ENCODE measurements at regions not wholly inside any gene's neighbourhood (a gene's known extent, or its start where the extent isn't known, plus 50 kb on each side); places are given as distances from the start of the nearest gene placed in this dataset.

DNA sequence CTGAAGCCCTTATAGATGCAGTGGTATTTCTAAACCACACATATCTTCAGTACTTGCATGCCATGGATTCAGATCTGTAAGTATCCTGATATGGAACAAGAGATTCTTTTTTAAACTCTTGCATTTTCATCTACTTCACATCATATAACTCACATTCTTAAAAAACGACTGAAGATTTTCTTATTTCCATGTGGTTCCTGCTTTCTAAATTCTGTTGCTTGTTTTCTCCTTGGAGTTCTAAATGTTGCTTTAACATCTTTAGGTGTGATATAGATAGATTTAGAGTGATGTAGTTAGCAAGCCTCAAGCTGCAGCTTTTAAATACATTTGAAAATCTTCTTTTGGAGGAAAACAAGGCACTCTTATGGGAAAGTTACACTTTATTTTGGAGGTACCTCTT, 455.4 kb downstream of the FOXG1 start:
- DNase-seq: no peak

DNA sequence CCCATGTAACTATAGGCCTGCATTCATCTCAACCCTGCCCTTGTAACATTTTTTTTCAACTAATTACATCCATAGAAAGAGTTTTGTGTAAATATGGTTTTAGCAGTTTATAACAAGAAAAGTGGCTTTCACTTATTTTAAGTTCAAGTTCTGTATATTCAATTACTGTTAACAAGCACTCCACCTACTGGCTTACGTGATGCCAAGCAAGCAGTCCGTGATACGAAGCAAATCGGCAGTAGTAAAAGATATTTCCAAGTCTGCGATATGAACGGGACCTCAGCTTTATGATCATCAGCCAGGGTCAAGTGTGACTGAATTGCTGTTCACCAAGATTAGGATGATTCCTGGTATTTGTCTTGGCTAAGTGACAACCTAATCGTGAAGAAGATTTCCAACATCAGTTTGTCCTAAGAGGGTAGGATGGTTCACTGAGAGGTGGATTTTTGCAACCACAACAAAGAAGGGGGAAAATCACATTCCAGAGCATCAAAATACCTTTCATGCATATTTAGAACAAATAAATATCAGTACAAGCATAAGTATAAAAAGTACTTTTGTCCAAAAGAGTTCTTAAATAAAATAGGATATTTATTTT, 456.2 kb downstream of the FOXG1 start:
- DNase-seq: peak; percentile 57

DNA sequence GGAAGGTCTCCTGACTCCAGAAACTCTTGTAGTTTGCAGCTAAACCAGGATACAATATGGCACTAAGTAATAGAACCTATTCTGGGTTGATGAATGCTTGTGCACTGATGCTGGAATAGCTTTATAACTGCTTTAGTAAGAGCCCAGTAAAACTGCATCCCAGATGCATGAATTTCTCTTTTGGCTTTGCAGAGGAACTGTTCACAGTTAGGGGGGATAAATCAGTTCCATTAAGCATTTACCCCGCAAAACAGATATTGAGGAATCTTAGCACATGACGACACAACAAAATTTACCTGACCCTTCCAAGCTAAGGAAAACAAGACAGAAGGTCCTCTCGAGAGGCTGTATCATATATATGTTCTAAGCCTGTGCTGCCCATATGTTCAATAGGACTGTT, 457.4 kb downstream of the FOXG1 start:
- no peak for DNase-seq

DNA sequence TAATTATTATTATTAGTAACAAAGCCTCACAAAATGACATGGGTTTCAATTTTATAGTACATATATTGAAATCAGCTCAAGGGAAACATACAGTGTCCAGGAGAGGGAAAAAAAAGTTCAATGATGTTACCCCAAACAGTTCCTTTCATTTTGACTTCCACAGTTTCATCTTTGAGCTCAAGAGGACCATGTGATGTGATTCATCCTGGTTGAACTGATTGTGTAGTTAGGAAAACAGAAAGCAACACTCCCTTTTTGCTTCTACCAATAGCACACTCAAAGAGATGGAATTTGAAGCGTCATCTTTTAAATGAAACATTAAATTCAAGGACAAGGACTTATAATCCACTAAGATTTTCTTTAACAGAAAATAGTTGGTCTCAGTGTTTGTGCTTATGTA, 461.0 kb downstream of the FOXG1 start:
- no peak for DNase-seq

DNA sequence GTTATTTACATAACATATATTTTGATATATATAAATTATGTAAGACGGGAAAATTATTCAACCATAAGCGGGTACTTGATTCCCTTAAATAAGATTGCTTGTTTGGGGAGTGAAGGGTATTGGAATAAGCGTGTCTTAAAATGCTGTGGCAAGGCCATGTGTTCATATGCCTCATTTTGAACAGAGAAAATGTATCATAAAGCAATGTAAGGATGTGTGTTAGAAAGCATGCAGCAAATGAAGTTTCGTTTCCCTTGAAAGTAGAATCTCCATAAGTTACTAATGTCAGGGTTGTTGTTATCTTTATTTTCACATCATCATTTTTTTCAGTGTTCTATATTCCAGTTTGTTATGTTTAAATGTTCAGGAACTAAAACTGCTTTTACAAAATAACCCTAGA, 465.6 kb downstream of the FOXG1 start:
- no peak for DNase-seq

DNA sequence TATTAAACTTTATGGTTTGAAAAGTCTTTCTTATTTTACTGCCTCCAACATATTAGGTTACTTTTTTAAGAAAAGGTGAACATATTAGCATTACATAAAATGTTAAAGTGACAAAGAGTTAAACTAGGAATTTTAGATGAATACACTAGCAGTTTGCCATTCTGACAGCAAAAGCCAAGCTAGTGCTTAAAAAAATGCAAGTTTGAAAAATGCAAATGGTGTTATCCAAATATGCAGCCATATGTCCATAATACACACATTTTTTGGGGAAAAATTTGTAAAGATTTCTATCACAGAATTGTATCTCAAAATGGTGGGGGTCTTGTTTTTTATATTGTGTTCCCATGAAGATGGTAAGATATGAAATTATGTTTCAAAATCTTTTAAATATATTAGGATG, 466.1 kb downstream of the FOXG1 start:
- no peak for DNase-seq

DNA sequence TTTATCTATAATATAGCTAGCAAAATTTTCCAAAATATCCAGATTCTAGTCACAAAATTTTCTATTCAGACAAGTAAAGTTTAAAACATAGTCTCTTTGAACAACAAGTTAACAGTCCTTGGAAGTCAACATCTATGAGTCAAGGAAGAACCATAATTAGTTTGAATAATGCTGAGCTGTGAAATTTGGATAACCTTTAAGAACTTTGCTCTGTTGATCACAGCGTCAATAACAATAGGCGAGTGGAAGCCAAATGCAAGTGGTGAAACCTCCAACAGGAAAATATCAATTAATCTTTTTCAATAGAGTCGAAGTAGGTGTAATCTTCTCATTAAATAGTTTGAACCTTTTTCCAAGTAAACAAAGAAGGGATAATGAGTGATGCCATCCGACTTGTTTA, 466.6 kb downstream of the FOXG1 start:
- no peak for DNase-seq

DNA sequence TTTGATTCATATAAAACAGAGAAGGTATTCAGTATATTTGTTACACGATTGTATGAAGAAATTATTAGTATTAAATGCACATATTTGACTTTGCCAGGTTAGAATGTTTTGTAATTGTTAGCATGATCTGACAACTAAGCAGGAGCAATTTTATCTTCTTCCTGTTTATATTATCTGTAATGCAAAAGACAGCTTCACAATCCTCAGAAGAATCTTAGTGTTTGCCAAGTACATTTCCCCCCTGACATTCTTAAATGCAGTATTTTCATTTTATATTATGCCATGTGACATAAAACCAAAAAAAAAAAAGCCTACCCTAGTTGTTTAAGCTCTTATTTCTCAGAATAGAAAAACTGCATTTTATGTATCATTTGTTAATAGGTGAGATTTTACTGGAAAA, 469.4 kb downstream of the FOXG1 start:
- DNase-seq: no peak

DNA sequence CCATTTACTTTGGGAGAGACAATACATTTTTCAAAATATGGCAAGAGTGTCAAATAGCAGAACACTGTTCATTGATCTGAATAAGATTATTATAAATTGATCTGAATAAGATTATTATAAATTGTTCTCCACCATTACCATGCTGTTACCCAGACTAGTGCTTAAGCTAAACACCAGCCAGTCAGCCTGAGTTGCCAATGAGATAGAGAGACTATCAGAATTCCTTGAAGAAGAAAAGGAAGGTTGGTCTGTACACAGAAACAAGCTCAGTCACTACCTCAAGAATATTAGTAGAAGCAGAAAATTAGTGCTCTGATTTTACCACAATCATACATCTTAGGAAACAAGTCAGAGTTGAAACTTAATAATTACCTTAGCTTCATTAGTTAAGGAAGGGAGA, 469.8 kb downstream of the FOXG1 start:
- DNase-seq: no peak

DNA sequence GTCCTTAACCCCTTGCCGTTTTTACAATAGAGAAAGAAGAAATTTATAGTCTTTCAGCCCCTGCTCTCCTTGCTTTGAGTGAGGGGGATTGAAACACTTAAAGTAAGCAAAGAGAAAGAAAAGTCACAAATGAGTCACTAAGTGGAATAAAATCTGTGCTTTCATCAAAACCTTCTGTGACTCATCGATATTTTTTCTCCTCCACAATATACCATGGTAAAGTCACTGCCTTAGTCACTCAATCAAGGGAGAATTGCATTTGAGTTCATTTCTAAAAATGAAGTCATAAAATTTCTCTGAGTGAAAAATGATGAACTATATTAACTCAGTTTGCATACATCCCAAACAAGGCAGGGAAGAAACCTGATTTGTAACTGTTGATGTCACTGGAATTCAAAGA, 470.3 kb downstream of the FOXG1 start:
- no peak for DNase-seq

DNA sequence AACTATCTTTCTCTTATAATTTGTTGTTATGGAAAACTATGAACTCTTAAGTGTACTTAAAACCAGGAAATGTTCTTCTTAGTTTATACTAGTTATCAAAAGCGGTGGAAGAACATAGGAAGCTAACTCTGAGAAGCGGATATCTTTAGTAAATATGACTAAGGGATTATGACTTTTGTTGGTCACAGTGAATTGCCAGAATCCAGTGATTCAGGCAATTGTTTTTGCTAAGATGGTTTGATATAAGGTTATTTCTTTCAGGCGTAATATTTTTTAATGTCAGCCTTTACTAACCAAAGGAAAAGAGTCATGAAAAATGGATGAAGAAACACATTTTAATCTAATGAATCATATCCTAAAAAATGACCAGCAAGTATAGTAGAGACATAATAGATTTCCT, 473.5 kb downstream of the FOXG1 start:
- DNase-seq: no peak

DNA sequence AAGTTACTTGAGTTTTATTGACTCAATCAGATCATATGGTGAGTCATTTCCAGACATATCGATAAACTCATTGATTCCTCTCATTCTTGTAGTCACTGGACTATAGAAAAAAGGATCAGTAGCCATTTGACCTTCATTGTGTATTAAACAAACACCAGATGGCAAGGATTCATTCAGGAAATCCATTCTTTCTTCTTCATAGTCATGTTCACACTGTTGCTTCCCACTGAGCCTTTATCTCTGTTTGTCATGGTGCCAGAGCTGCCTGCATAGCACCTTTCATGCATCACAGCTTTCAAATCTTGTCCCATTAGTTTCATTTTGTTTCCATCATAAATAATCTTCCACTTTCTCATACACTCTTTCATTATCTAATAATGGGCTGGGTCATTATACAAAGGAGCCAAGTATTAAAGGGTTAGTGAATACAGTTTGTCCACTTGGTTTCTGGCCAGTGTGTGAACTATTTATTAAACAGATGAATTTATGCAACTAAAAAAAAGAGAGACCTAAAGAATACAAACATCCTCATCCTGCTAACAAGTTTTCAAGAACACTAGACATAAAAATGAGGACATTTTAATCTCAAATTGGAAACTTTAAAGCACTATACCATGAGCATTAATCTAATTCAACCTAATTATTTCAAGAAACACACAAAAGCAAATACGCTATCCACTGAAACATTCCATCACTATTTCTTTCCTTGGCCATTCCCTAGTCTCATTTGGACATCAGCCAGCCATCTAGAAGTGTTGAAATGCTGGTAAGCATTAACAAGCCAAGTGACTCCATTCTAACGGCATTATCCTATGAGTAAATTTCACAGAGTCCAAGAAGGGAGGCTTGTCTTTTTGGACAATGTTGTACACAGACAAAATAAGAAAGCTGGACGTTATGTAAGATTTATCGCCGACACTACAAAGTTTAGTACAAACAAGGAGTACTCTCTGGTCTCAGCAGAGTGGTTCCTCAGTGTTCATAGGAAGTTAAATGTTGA, 476.5 kb downstream of the FOXG1 start:
- peak; percentile 61 for DNase-seq

DNA sequence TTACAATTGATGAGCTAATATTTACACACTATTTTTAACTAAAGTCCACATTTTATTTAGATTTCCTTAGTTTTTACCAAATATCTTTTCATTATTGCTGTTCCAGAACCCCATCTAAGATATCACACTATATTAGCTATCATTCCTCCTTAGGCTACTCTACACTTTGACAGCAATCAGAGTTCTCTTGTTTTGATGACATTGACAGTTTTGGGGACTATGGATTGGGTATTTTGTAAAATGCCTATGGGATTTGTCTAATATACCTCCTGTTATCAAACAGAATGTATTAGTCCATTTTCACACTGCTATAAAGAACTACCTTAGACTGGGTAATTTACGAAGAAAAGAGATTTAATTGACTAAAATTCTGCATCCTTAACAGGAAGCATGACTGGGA, 489.1 kb downstream of the FOXG1 start:
- no peak for DNase-seq

DNA sequence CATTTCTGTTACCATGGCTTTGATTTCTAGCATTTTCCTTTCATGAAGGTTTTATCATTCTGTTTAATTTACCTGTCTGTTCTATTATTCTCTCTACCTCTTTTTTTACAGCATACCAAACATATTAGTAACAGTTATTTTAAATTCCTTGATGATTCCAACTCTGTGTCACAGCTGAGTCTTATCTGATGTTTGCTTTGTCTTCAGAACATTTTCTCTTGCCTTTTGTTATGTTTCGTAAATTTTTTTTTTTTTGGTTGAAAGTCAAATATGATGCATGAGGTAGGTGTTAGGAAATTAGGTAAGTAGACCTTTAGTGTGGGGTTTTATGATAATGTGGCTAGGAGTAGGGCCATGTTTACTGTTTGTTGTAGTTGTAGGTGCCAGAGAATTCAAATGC, 496.4 kb downstream of the FOXG1 start:
- DNase-seq: no peak

DNA sequence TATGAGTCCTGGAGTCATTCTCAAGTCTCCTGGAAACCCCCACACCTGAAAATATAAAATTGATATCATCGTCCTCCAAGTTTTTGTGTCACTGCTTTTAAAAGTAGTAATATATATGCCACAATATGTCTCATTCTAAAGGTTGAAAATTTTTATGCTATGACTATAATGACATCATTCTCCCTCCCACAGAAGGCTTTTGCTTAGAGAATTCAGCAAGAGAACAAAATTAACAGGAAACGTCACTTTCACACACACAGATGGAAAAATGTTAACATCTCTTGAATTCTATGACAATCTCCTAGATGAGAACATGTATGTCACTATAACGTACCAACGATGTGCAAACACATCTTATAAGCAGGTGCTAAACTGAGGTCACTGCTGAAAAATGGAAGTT, 498.3 kb downstream of the FOXG1 start:
- DNase-seq: no peak

DNA sequence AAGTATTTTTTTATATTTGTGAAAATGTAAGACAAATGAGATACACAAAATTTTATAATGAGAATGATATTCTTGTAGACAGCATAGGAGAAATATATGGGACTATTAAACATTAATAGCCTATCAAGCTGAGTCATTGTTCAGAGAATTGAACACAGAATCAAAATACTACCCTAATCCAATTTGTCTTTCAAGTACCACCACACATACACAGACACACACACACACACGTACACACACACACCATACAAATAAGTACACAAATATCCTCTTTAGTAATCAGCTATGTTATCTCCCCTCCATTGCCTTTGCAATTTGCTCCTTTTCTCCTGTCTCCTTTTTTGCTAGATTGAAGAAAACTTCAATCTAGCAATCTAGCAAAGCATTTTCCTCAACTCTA, 499.3 kb downstream of the FOXG1 start:
- no peak for DNase-seq

DNA sequence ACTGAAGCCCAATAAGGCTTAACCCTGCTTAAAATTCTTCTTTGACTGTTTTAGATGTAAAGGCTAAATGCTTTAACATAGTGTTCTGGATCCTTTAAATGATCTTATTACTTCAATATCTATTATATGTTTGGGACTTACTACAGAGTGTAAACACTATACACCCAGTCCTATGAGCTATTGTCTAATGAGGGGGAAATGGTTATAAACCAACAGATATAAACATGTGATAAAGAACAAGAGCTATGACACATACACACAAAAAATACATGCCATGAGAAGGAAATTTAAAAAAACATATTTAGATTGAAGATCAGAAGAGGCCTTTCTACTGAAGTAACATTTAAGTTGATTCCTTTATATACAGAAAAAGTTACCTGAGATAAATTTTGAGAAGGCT, 505.1 kb downstream of the FOXG1 start:
- no peak for DNase-seq

DNA sequence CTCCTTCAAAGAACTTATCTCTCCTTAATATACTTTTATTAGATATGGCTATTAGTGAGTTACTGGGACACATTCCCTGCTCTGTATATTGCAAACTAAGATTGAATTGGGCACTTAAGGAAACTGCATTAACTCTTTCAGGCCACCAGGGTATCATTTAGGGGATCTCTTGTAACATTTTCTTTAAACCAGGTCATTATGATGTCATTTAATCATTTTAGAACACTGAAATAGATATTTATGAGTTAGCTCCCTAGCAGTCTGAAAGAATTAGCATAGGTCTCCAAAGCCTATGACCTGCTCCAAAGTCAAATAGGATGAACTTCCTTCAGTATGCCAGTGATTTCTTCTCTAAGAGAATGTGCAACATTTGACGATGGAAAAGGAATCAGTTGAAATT, 506.9 kb downstream of the FOXG1 start:
- no peak for DNase-seq

DNA sequence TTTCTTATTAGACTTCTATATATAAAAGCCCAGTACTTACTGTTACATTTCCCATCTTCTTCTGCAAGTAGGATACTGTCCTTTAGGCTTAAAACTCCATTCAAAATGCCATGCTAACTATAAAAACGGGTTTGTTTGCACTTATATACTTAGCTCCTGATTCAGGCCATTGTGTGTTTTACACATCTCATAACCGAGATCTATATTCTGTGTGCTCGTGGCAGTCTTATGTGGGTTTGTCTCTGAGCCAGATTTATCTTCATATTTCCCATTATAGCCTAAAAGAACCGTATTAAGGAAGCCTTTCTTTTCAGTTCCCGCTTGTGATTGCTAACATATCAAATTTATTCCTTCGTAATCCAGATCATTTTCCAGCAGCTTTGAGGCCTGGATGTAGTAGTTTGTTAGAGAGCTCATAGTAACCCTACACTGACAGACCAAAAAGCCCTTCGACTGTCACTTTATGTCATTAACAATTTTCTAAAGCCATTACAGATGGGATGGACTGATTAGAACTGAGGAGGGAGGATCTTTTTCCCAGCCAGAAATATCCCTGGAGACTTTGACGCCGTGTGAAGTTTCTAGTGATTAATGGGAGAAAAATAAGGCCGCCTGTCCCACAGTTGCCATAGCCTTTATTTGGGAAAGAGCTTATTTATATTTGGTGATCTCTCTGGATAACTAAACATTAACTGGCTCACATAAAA, 508.5 kb downstream of the FOXG1 start:
- DNase-seq: peak; percentile 6

DNA sequence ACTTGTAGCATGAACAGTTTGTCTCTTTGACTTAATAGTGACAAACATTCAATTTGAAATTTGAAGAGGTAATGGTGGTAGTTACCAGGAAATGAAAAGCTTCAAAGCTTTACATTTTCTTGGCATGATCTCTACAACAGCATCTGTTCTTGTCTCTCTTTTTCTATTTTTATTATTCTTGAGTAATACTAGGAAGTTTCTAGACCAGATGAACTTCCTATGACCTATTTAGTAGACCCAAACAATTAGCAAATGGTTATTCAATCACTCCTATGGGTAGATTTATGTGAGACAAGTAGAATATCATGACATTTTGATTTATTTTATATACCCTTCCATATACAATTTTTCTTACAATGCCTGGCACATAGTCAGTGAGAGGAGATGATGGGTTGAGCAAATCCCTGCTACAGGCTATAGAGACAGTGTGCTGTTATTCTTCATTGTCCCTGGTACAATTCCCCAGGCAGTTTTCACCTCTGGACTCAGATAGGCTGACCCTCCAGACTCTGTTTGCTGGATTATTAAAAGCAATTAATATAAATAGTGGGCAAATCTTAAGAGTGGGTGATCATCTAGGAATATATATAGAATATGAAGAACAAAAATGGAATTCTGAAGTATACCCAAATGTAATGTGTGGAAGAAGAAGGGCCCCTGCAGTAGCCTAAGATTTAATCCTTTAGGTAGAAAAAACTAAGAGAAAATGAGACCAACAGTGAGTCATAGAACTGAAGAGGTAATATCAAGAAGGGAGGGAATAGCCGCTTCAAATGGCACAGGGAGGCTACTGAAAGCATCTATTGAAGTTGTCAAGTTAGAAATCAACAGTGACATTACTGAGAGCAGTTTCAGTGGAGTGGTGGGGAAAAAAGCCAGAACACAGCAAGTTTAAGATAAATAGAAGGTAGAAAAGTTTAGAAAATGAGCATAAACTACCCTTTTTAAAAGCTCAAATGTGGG, 512.0 kb downstream of the FOXG1 start:
- no peak for DNase-seq

DNA sequence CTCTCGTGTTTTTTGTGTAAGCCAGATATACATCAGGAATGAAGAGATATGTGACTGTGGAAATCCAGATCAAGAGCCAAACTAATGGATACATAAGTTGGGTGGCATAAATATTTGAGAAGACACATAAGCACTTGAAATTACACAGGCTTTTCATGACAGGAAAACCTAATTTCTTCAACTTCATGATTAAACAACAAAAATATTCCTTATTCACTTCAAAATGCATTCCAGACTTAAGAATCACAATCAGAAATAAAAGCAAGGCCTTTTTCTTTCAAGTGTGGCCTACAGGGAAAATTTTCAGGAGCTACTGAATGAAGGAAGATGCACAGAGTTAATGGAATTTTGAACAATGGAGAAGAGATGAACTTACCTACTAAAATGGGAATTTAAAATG, 515.6 kb downstream of the FOXG1 start:
- DNase-seq: no peak

DNA sequence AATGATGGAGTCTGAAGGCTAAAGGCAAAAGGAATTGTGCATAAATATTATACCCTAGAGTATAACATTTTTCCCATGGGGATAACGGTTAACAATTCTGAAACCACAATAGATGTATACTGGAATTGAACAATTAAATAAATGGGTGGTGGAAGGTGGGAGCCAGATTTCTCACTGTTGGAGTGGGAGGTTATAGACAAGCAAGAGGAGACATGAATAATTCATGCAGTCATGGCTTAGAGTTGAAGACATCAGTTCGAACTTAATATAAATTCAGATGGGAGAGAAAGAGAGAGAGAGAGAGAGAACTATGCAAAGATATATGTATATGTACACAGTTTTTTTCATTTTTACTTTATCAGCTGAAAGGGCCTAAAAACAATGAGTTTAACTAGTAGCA, 523.9 kb downstream of the FOXG1 start:
- no peak for DNase-seq

DNA sequence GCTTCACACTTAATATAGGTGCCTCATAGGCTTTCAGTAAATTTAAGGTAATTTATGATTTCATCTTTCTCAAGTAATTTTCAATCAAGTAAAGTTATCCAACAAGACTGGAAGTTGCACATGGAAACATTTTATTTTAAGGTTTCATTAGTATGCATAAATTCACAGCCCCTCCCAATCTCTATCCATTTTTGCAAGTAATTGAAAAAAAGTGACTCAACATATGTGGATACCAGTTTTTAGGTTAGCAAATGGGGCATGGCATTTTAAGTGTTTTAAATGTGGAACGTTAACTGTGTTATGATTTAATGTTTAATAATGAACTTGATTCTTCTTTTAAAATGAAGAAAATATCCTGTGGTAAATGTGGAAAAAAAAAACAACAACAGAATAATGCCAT, 532.8 kb downstream of the FOXG1 start:
- no peak for DNase-seq

Measured in retina (tissue), 1 donor.